OCI-M2 (cell line): ENCODE measurements at regions not wholly inside any gene's neighbourhood (a gene's known extent, or its start where the extent isn't known, plus 50 kb on each side); places are given as distances from the start of the nearest gene placed in this dataset.
"Not testable (repeated sequence)": the region's sequence is repeated elsewhere in the genome, so short reads cannot be mapped to it uniquely, and the experiment has no call there.

ENCODE experiments used
- DNase-seq: peaks from one replicate; lab custom pipeline; 2025; ENCODE audit not compliant: unreplicated experiment; lab: John Stamatoyannopoulos, UW

- no peak for DNase-seq
Observed at GRCh38 chr11:97905671-97906070, 1115.1 kb upstream of the CNTN5 start.

GRCh38 chr11:97908354-97908753 lies 1112.4 kb upstream of the CNTN5 start:
- no peak for DNase-seq

GRCh38 chr11:97909614-97910399 lies 1110.9 kb upstream of the CNTN5 start:
- DNase-seq = no peak

GRCh38 chr11:97912629-97913028 lies 1108.1 kb upstream of the CNTN5 start:
- DNase-seq = no peak

GRCh38 chr11:97922933-97923332 lies 1097.8 kb upstream of the CNTN5 start:
- DNase-seq = not testable (repeated sequence)

- no peak for DNase-seq
Observed at GRCh38 chr11:97934572-97935208, 1086.1 kb upstream of the CNTN5 start.

- no peak for DNase-seq
Observed at GRCh38 chr11:97937501-97937900, 1083.2 kb upstream of the CNTN5 start.

- no peak for DNase-seq
Observed at GRCh38 chr11:97938789-97939188, 1082.0 kb upstream of the CNTN5 start.

- DNase-seq = no peak
Observed at GRCh38 chr11:97943493-97943892, 1077.3 kb upstream of the CNTN5 start.

- no peak for DNase-seq
Observed at GRCh38 chr11:97948793-97949192, 1072.0 kb upstream of the CNTN5 start.

- DNase-seq = no peak
Observed at GRCh38 chr11:97955595-97955994, 1065.2 kb upstream of the CNTN5 start.

GRCh38 chr11:97956904-97957303 lies 1063.8 kb upstream of the CNTN5 start:
- no peak for DNase-seq

- DNase-seq = no peak
Observed at GRCh38 chr11:97961431-97961830, 1059.3 kb upstream of the CNTN5 start.

GRCh38 chr11:97962758-97963157 lies 1058.0 kb upstream of the CNTN5 start:
- DNase-seq = no peak

- peak; percentile 76 for DNase-seq
Observed at GRCh38 chr11:97963528-97964331, 1057.0 kb upstream of the CNTN5 start.

- no peak for DNase-seq
Observed at GRCh38 chr11:97964332-97965004, 1056.3 kb upstream of the CNTN5 start.

GRCh38 chr11:97965849-97966646 lies 1054.7 kb upstream of the CNTN5 start:
- no peak for DNase-seq

- DNase-seq = no peak
Observed at GRCh38 chr11:97966901-97967300, 1053.8 kb upstream of the CNTN5 start.

GRCh38 chr11:97968071-97968470 lies 1052.7 kb upstream of the CNTN5 start:
- DNase-seq = no peak

- DNase-seq = no peak
Observed at GRCh38 chr11:97972731-97973130, 1048.0 kb upstream of the CNTN5 start.
